ENCODE measurements at regions not wholly inside any gene's neighbourhood (a gene's known extent, or its start where the extent isn't known, plus 50 kb on each side); places are given as distances from the start of the nearest gene placed in this dataset.
"Not testable (repeated sequence)": the region's sequence is repeated elsewhere in the genome, so short reads cannot be mapped to it uniquely, and the experiment has no call there.

DNA sequence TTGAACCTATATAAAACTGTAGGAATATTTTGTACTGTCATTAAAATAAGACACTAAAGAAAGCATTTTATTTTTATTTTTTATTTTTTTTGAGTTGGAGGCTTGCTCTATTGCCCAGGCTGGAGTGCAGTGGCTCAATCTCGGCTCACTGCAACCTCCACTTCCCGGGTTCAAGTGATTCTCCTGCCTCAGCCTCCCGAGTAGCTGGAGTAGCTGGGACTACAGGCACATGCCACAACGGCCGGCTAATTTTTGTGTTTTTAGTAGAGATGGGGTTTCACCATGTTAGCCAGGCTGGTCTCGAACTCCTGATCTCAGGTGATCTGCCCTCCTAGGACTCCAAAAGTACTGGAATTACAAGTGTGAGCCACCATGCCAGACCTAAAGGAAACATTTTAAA, 102.8 kb downstream of the XRCC2 start:
- not testable (repeated sequence) for TF ChIP-seq CTCF (IDR thresholded peaks at IDR 0.05; ENCODE audit: borderline replicate concordance, extremely low read depth, low read length, poor library complexity, severe bottlenecking); EZH2 (IDR thresholded peaks at IDR 0.05; ENCODE audit: borderline replicate concordance, low read depth, low read length, severe bottlenecking)
